ENCODE measurements at regions not wholly inside any gene's neighbourhood (a gene's known extent, or its start where the extent isn't known, plus 50 kb on each side); places are given as distances from the start of the nearest gene placed in this dataset.

GRCh38 chr7:11252011-11252607 is 278.4 kb downstream of the PHF14 start:
- H3K4me3 ChIP-seq (ENCODE audit: low read length): no peak overlapping the region
- no peak for DNase-seq (ENCODE audit: low read depth)
- no peak for TF ChIP-seq CTCF (conservative IDR thresholded peaks at IDR 0.05; ENCODE audit: low read depth, low read length)

- no peak for DNase-seq (ENCODE audit: low read depth)
- no peak overlapping the region for H3K4me3 ChIP-seq (ENCODE audit: low read length)
Measured at GRCh38 chr7:11252705-11253272, 279.1 kb downstream of the PHF14 start.

GRCh38 chr7:11256501-11256900 is 282.8 kb downstream of the PHF14 start:
- TF ChIP-seq CTCF (conservative IDR thresholded peaks at IDR 0.05; ENCODE audit: low read depth, low read length): no peak
- H3K4me3 ChIP-seq (ENCODE audit: low read length): no peak overlapping the region
- DNase-seq (ENCODE audit: low read depth): no peak

More at GRCh38 chr7:11252705-11253272, 279.1 kb downstream of the PHF14 start:
- TF ChIP-seq CTCF (conservative IDR thresholded peaks at IDR 0.05; ENCODE audit: low read depth, low read length): no peak

- no peak for TF ChIP-seq CTCF (conservative IDR thresholded peaks at IDR 0.05; ENCODE audit: low read depth, low read length)
- peak; percentile 62 for DNase-seq (ENCODE audit: low read depth)
- H3K4me3 ChIP-seq (ENCODE audit: low read length): no peak overlapping the region
Measured at GRCh38 chr7:11261470-11261869, 287.8 kb downstream of the PHF14 start.

- no peak for TF ChIP-seq CTCF (conservative IDR thresholded peaks at IDR 0.05; ENCODE audit: low read depth, low read length)
- H3K4me3 ChIP-seq (ENCODE audit: low read length): no peak overlapping the region
Measured at GRCh38 chr7:11266101-11266500, 292.4 kb downstream of the PHF14 start.

GRCh38 chr7:11272352-11272751 is 298.7 kb downstream of the PHF14 start:
- DNase-seq (ENCODE audit: low read depth): no peak
- no peak overlapping the region for H3K4me3 ChIP-seq (ENCODE audit: low read length)
- no peak for TF ChIP-seq CTCF (conservative IDR thresholded peaks at IDR 0.05; ENCODE audit: low read depth, low read length)

More at GRCh38 chr7:11266101-11266500, 292.4 kb downstream of the PHF14 start:
- DNase-seq (ENCODE audit: low read depth): no peak

- no peak for TF ChIP-seq CTCF (conservative IDR thresholded peaks at IDR 0.05; ENCODE audit: low read depth, low read length)
- no peak for DNase-seq (ENCODE audit: low read depth)
Measured at GRCh38 chr7:11274074-11274473, 300.4 kb downstream of the PHF14 start.

More at GRCh38 chr7:11274074-11274473, 300.4 kb downstream of the PHF14 start:
- no peak overlapping the region for H3K4me3 ChIP-seq (ENCODE audit: low read length)
